ENCODE measurements at regions not wholly inside any gene's neighbourhood (a gene's known extent, or its start where the extent isn't known, plus 50 kb on each side); places are given as distances from the start of the nearest gene placed in this dataset.

GRCh38 chr21:20010691-20011200 is 987.5 kb upstream of the NCAM2 start:
- Histone ChIP-seq H3K36me3 (ENCODE audit: control insufficient read depth, insufficient read depth, low read length) (no peaks in the 10 kb centered on the region), H3K27ac (no peak overlapping the region), H3K4me2 (ENCODE audit: low read length) (no peak overlapping the region), H3K4me3 (ENCODE audit: low read depth, low read length) (no peak overlapping the region), H2AFZ (no peak overlapping the region), H3K4me1 (no peaks in the 10 kb centered on the region), H3K27me3 (ENCODE audit: control insufficient read depth, insufficient read depth, low read length) (no peaks in the 10 kb centered on the region), H3K9ac (no peak overlapping the region), H3K79me2 (no peaks in the 10 kb centered on the region), H3K9me3 (ENCODE audit: control insufficient read depth, low read length) (no peaks in the 10 kb centered on the region)
- TF ChIP-seq CTCF (IDR thresholded peaks at IDR 0.05), result no peak

- Histone ChIP-seq H3K9me3 (ENCODE audit: control insufficient read depth, low read length) (no peaks in the 10 kb centered on the region), H3K79me2 (no peaks in the 10 kb centered on the region), H3K4me1 (no peaks in the 10 kb centered on the region), H3K27ac (no peak overlapping the region), H3K36me3 (ENCODE audit: control insufficient read depth, insufficient read depth, low read length) (no peaks in the 10 kb centered on the region), H3K27me3 (ENCODE audit: control insufficient read depth, insufficient read depth, low read length) (no peaks in the 10 kb centered on the region), H3K9ac (no peak overlapping the region), H3K4me2 (ENCODE audit: low read length) (no peak overlapping the region), H3K4me3 (ENCODE audit: low read depth, low read length) (no peak overlapping the region), H2AFZ (no peak overlapping the region)
- no peak for TF ChIP-seq CTCF (IDR thresholded peaks at IDR 0.05)
Measured at GRCh38 chr21:20013851-20014250, 984.4 kb upstream of the NCAM2 start.

- no peak for TF ChIP-seq CTCF (IDR thresholded peaks at IDR 0.05)
- no peaks in the 10 kb centered on the region for H3K4me1 ChIP-seq
- no peak overlapping the region for H2AFZ ChIP-seq
- H3K79me2 ChIP-seq, result no peaks in the 10 kb centered on the region
- H3K4me2 ChIP-seq (ENCODE audit: low read length), result no peak overlapping the region
- no peaks in the 10 kb centered on the region for H3K36me3 ChIP-seq (ENCODE audit: control insufficient read depth, insufficient read depth, low read length)
- no peaks in the 10 kb centered on the region for H3K27me3 ChIP-seq (ENCODE audit: control insufficient read depth, insufficient read depth, low read length)
- no peak overlapping the region for H3K4me3 ChIP-seq (ENCODE audit: low read depth, low read length)
- no peaks in the 10 kb centered on the region for H3K9me3 ChIP-seq (ENCODE audit: control insufficient read depth, low read length)
- no peak overlapping the region for H3K27ac ChIP-seq
- H3K9ac ChIP-seq, result no peak overlapping the region
Measured at GRCh38 chr21:20016435-20017005, 981.7 kb upstream of the NCAM2 start.

- Histone ChIP-seq H3K4me1 (no peaks in the 10 kb centered on the region), H3K9ac (no peak overlapping the region), H3K9me3 (ENCODE audit: control insufficient read depth, low read length) (no peaks in the 10 kb centered on the region), H3K4me2 (ENCODE audit: low read length) (no peak overlapping the region), H3K27ac (no peak overlapping the region), H2AFZ (no peak overlapping the region), H3K36me3 (ENCODE audit: control insufficient read depth, insufficient read depth, low read length) (no peaks in the 10 kb centered on the region), H3K27me3 (ENCODE audit: control insufficient read depth, insufficient read depth, low read length) (no peaks in the 10 kb centered on the region), H3K4me3 (ENCODE audit: low read depth, low read length) (no peak overlapping the region), H3K79me2 (no peaks in the 10 kb centered on the region)
- no peak for TF ChIP-seq CTCF (IDR thresholded peaks at IDR 0.05)
Measured at GRCh38 chr21:20020026-20020425, 978.2 kb upstream of the NCAM2 start.

GRCh38 chr21:20023193-20023592 is 975.0 kb upstream of the NCAM2 start:
- no peak for TF ChIP-seq CTCF (IDR thresholded peaks at IDR 0.05)
- Histone ChIP-seq H3K79me2 (no peaks in the 10 kb centered on the region), H3K36me3 (ENCODE audit: control insufficient read depth, insufficient read depth, low read length) (no peaks in the 10 kb centered on the region), H3K9ac (no peak overlapping the region), H3K9me3 (ENCODE audit: control insufficient read depth, low read length) (no peaks in the 10 kb centered on the region), H3K4me3 (ENCODE audit: low read depth, low read length) (no peak overlapping the region), H3K27me3 (ENCODE audit: control insufficient read depth, insufficient read depth, low read length) (no peaks in the 10 kb centered on the region), H3K4me1 (no peaks in the 10 kb centered on the region), H2AFZ (no peak overlapping the region), H3K4me2 (ENCODE audit: low read length) (no peak overlapping the region), H3K27ac (no peak overlapping the region)
